ENCODE measurements at regions not wholly inside any gene's neighbourhood (a gene's known extent, or its start where the extent isn't known, plus 50 kb on each side); places are given as distances from the start of the nearest gene placed in this dataset.

GRCh38 chr2:128493880-128494279 is 175.2 kb upstream of the HS6ST1 start:
- H3K27me3 ChIP-seq (ENCODE audit: control insufficient read depth, insufficient read depth, low read length) = no peaks in the 10 kb centered on the region
- no peak overlapping the region for H3K9ac ChIP-seq (ENCODE audit: insufficient read depth, low read length)
- no peak overlapping the region for H2AFZ ChIP-seq (ENCODE audit: low read length)
- no peak overlapping the region for H3K27ac ChIP-seq (ENCODE audit: insufficient read depth, low read length)
- DNase-seq (ENCODE audit: low read depth in 2 of 2) = no peak
- no peaks in the 10 kb centered on the region for H4K20me1 ChIP-seq (ENCODE audit: control insufficient read depth, extremely low read depth, insufficient read depth, low read length)
- no peaks in the 10 kb centered on the region for H3K4me1 ChIP-seq (ENCODE audit: control insufficient read depth, extremely low read depth, insufficient read depth, low read length)
- no peak overlapping the region for H3K4me3 ChIP-seq (replicated peaks in 1 of 4; ENCODE audit: control extremely low read depth in 1 of 4, insufficient read depth in 1 of 4, low read depth in 3 of 4, low read length in 4 of 4)
- no peak overlapping the region for H3K4me2 ChIP-seq (ENCODE audit: extremely low read depth, insufficient read depth, low read length)
- H3K9me3 ChIP-seq (ENCODE audit: control insufficient read depth, insufficient read depth, low read depth, low read length) = no peaks in the 10 kb centered on the region
- H3K36me3 ChIP-seq (ENCODE audit: control insufficient read depth, insufficient read depth, low read length) = no peaks in the 10 kb centered on the region
- TF ChIP-seq CTCF (conservative IDR thresholded peaks at IDR 0.05 in 1 of 2, IDR thresholded peaks at IDR 0.05 in 1 of 2; ENCODE audit: low read depth in 1 of 2, low read length in 2 of 2) = no peak
- no peak for TF ChIP-seq EZH2 (IDR thresholded peaks at IDR 0.05; ENCODE audit: low read length, missing control alignments)
- no peaks in the 10 kb centered on the region for H3K79me2 ChIP-seq (ENCODE audit: control insufficient read depth, insufficient read depth, low read length)

GRCh38 chr2:128494307-128494639 is 175.6 kb upstream of the HS6ST1 start:
- H3K4me1 ChIP-seq (ENCODE audit: control insufficient read depth, extremely low read depth, insufficient read depth, low read length) = no peaks in the 10 kb centered on the region
- no peak for DNase-seq (ENCODE audit: low read depth in 2 of 2)
- no peaks in the 10 kb centered on the region for H3K9me3 ChIP-seq (ENCODE audit: control insufficient read depth, insufficient read depth, low read depth, low read length)
- H3K4me3 ChIP-seq (replicated peaks in 1 of 4; ENCODE audit: control extremely low read depth in 1 of 4, insufficient read depth in 1 of 4, low read depth in 3 of 4, low read length in 4 of 4) = no peak overlapping the region
- no peak overlapping the region for H3K9ac ChIP-seq (ENCODE audit: insufficient read depth, low read length)
- no peak overlapping the region for H3K27ac ChIP-seq (ENCODE audit: insufficient read depth, low read length)
- H2AFZ ChIP-seq (ENCODE audit: low read length) = no peak overlapping the region
- no peaks in the 10 kb centered on the region for H3K36me3 ChIP-seq (ENCODE audit: control insufficient read depth, insufficient read depth, low read length)
- no peak overlapping the region for H3K4me2 ChIP-seq (ENCODE audit: extremely low read depth, insufficient read depth, low read length)
- no peaks in the 10 kb centered on the region for H4K20me1 ChIP-seq (ENCODE audit: control insufficient read depth, extremely low read depth, insufficient read depth, low read length)
- H3K79me2 ChIP-seq (ENCODE audit: control insufficient read depth, insufficient read depth, low read length) = no peaks in the 10 kb centered on the region
- no peaks in the 10 kb centered on the region for H3K27me3 ChIP-seq (ENCODE audit: control insufficient read depth, insufficient read depth, low read length)
- TF ChIP-seq CTCF (conservative IDR thresholded peaks at IDR 0.05 in 1 of 2, IDR thresholded peaks at IDR 0.05 in 1 of 2; ENCODE audit: low read depth in 1 of 2, low read length in 2 of 2) = no peak
- no peak for TF ChIP-seq EZH2 (IDR thresholded peaks at IDR 0.05; ENCODE audit: low read length, missing control alignments)

DNA sequence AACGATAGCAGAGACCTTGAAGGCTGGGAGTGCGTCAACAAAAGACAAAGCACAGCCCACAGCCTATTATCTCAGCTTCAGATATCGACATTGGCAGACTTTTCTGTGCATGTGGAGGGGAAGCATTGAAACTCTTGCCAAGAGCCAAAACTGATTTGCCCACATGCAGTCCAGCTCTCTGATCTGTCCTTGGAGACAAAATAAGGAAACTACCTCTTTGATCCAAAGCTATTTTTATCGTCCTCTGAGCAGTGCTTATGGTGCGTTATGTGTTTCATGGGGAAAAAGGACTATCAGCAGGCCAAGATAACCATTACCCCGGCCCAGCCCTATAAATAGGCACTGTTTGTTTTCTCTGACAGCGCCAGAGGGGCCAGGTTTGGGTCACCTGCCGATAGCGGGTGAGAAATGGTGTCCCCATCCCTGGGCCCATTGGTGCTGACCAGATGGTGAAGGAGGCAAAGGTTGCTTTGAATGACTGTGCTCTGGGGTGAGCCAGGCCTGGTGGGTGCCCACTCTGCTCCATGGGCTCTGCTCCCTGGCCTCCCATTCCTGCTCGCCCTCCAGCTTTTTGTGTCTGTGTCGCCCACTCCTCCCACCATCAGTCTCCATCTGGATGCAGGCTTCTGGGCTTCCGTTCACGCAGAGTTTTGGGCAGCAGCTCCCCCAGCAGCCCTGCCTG is 176.1 kb upstream of the HS6ST1 start:
- Histone ChIP-seq H3K27ac (ENCODE audit: insufficient read depth, low read length) (no peak overlapping the region), H3K4me2 (ENCODE audit: extremely low read depth, insufficient read depth, low read length) (no peak overlapping the region), H3K9ac (ENCODE audit: insufficient read depth, low read length) (no peak overlapping the region), H4K20me1 (ENCODE audit: control insufficient read depth, extremely low read depth, insufficient read depth, low read length) (no peaks in the 10 kb centered on the region), H2AFZ (ENCODE audit: low read length) (no peak overlapping the region), H3K4me1 (ENCODE audit: control insufficient read depth, extremely low read depth, insufficient read depth, low read length) (no peaks in the 10 kb centered on the region), H3K36me3 (ENCODE audit: control insufficient read depth, insufficient read depth, low read length) (no peaks in the 10 kb centered on the region), H3K79me2 (ENCODE audit: control insufficient read depth, insufficient read depth, low read length) (no peaks in the 10 kb centered on the region), H3K4me3 (replicated peaks in 1 of 4; ENCODE audit: control extremely low read depth in 1 of 4, insufficient read depth in 1 of 4, low read depth in 3 of 4, low read length in 4 of 4) (no peak overlapping the region), H3K27me3 (ENCODE audit: control insufficient read depth, insufficient read depth, low read length) (no peaks in the 10 kb centered on the region), H3K9me3 (ENCODE audit: control insufficient read depth, insufficient read depth, low read depth, low read length) (no peaks in the 10 kb centered on the region)
- peak; percentile 2 to 56 for DNase-seq (ENCODE audit: low read depth in 2 of 2)
- TF ChIP-seq CTCF (conservative IDR thresholded peaks at IDR 0.05 in 1 of 2, IDR thresholded peaks at IDR 0.05 in 1 of 2; ENCODE audit: low read depth in 1 of 2, low read length in 2 of 2) (no peak), EZH2 (IDR thresholded peaks at IDR 0.05; ENCODE audit: low read length, missing control alignments) (no peak)
